GM18502 (cell line): ENCODE measurements at regions not wholly inside any gene's neighbourhood (a gene's known extent, or its start where the extent isn't known, plus 50 kb on each side); places are given as distances from the start of the nearest gene placed in this dataset.
"Not testable (repeated sequence)": the region's sequence is repeated elsewhere in the genome, so short reads cannot be mapped to it uniquely, and the experiment has no call there.

Experiments
- ATAC-seq: cut with Tn5 transposase; IDR thresholded peaks from one replicate; pipeline ENCODE4 v1.9.1; 2021; ENCODE audit warnings: mild to moderate bottlenecking; ENCODE audit not compliant: unreplicated experiment, poor library complexity

DNA sequence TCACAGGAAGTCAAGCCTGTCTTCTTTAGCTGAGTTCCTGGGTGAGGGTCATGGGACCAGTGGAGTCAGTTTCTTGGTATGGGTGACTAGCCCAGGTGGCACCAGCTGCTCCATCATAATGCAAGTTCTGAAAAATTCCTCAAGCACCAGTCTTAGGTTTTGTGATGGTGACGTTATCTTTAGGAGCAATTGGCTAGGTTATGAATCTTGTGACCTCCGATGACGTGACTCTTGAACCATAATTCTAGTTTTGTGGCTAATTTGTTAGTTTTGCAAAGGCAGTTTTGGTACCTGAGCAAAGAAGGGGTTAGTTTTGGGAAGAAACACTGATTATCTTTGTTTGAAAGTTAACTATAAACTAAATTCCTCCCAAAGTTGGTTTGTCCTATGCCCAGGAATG is 608.4 kb downstream of the VGLL3 start:
- ATAC-seq, result no peak

DNA sequence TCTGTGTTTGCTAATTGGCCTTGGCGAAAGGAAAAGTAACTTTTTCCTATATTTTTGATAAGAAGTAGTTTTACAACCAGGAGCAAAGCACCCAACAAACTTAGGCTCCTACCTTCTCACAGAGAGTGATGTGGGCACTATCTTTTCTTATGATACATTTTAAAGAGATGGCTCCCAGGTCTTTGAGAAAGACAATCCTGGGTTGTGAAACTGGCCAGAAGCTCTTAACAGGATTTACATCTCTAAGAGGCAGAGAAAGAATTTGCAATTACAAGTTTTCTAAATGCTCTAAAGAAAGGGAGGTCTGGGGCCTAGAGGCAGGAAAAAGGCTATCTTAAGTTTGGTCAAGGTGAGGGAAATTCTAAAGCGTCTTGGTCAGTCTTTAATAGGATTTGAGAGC is 609.7 kb downstream of the VGLL3 start:
- ATAC-seq, result no peak

DNA sequence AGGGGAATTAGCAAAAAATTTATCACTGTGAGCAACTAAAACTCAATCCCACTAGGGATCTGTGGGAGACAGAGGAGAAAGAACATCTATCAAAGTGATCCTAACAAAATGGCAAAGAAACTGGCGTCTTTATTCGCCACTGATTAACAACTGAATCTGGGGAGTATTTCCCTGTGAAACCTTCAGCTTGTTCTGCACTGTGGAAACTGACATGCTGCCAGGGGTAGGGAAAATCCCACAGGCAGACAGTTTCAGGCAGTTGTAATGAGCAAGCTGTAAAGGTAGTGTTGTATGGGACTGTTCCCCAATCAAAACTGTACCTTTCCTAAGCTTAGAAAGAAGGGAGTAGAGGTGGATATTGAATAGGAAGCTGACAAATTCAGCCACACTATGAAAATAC is 611.7 kb downstream of the VGLL3 start:
- no peak for ATAC-seq

DNA sequence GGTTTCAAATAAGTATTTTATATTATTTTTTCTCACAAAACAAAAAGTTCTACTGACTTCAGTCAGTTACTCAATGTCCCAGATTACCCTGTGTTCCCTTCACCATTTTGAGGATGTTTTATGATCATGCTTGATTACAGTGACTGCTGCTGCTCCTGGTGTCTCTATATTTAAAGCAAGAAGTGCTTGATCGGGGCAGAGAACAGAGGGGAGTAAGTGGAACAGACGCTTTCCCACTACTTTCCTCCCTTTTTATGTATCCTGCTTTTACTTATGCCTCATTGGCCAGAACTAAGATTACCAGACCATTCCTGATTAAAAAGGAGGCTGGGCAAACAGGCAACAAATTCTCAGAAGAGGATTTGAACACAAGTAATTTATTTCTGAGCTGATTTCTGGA is 612.1 kb downstream of the VGLL3 start:
- ATAC-seq, result no peak

DNA sequence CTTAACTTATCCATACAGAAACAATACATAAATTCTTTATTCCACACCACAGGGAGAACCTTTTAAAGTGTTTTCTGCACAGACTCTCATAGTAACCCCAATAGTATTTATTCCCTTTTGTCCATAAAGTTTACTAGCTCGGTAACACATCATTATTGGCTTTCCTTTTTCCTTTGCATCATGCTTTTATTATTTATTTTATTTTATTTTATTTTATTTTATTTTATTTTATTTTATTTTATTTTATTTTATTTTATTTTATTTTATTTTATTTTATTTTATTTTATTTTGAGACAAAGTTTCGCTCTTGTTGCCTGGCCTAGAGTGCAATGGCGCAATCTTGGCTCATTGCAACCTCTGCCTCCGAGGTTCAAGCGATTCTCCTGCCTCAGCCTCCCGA is 655.4 kb downstream of the VGLL3 start:
- ATAC-seq, result not testable (repeated sequence)

DNA sequence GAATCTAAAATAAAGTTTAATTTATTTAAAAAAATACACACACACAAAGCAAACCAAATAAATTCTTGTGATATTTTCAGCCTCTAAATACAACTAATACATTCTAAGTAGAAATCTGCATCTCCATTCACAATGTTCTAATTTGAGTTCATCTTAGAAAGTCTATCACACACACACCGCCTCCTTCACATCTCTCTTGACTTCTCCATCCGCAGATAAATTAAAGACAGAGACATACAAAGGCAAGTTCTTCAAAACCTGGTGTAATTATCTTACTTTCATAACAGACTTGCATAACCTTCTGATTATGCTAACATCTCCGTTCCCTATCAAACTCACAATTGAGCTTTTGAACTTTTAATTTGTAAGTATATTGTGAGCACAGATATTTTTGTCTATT is 657.3 kb downstream of the VGLL3 start:
- ATAC-seq, result no peak

DNA sequence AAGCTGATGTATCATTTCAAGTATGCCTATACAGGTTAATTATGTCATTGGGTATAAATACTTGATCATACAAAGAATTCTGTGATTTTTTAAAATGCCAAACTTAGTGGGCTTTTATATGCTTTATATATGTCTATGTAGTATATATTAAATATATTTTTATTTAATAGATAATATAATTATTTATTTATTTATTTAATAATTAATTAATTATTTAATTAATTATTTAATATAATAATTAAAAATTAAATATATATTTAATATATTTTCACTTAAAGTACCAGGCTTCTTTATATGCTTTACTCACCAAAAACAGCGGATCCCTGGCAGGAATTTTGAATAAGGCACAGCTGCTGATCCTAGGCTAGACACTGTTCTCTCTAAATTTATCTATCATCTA is 687.0 kb downstream of the VGLL3 start:
- ATAC-seq, result no peak

DNA sequence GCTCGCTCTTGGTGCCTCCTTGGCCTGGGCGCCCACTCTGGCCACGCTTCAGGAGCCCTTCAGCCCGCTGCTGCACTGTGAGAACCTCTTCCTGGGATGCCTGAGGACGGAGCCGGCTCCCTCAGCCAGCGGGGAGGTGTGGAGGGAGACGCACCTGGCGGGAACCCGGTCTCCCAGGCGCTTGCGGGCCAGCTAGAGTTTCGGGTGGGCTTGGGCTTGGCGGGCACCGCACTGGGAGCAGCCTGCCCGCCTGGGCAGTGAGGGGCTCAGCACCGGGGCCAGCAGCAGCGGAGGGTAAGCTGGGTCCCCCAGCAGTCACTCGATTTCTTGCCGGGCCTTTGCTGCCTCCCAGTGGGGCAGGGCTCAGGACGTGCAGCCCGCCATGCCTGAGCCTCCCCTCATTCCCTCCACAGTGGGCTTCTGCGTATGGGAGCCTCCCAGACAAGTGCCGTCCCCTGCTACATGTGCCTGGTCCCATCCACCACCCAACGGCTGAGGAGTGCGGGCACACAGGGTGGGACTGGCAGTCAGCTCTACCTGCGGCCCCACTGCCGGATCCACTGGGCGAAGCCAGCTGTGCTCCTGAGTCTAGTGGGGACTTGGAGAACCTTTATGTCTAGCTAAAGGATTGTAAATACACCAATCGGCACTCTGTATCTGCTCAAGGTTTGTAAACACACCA is 708.7 kb downstream of the VGLL3 start:
- ATAC-seq, result no peak

DNA sequence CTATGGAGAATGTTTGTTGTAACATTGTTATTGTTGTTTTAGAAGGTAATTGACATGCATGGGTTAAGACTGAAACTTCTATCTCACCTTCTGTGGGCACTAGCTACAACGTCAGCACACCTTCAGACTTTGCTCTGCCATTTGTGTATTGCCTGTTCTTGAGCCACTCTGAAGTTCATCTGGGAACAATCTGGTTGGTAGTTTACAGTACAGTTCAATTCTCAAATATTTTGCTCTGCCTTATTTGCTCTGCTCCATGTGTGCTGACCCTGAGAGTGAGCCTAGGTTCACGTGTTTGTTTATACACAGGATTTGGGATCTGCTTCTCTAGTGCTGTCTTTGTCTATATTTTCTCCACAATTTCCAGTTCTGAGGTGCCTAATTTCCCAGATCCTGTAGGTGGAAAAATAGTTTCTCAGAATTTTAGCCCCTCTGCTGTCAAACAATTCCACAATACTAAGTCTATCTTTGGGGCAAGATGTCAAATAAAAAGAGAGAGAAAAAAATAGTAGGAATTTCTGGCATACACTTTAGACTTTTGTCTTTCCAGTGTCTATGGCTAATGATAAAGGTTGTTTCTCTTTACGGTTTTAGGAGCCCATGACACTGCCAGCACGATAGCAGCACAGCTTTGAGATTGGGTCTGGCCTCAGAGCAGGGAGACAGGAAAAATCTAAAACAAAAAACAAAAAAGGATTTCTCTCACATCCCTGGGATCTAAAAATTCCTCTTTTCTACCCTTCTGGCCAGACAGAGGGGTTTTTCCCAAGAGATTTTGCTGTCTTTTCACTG is 721.4 kb downstream of the VGLL3 start:
- ATAC-seq, result no peak

DNA sequence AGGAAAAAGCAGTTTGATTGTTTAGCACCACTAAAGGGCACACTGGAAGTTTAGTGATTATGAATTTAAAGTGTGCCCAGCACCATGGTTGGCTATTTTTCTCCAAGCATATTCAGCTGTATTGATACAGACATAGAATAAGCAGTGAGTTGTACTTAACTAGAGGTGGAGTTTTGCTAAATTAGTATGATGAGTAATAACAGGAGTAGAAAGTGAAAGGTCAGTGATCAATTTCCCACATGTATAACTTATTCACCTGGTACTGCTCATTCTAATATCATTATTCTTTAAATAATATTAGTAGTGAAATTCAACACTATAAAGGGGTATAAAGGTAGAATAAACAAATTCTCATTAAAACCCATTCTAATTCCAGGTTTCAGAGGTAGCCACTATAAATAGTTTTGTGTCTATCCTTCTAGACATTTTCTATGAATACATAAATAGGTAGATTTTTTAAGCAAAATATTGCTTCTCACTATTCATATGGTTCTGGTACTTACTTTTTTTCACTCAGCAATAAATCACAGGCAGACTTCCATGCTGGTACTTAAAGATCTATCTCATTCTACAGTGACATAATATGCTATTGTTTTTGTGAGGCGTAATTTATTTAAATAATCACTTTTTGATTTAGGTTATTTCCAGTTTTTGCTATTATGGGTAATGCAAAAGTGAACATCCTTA is 732.9 kb downstream of the VGLL3 start:
- peak; percentile 81 for ATAC-seq

DNA sequence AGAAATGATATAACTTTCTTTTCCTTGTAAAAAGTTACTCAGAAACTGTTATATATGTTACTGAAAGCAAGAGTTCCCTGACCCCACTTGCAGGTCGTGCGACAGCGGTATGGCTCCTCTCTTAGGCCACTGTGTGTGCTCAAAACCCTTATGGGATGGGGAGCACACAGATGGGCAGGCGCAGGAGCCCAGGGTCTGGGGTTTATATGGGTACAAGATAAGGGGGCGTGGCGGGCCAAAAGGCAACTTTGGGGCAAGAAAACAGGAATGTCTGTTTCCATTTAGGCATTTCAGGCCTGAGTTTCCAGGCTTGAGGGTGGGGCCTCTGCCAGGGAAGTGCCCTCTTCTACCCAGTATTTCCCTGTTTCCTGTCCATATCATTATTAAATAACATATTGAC is 736.5 kb downstream of the VGLL3 start:
- ATAC-seq, result no peak

DNA sequence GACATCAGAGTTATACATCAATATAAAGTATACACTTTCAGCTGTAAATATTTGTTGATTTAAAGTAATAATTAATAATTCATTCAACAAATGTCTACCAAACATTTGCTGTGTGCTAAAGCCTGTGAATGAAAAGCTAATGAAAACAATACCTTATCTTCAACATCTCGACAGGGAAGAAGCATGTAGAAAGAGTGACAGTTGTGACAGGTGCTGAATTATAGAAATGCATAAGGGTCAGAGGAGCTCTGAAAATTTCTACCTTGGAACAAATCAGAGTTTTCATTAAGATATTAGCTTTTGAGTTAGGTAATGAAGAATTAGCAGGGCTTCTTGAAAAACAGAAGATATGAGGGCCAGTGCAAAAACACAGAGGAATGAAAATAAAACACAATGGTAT is 739.2 kb downstream of the VGLL3 start:
- no peak for ATAC-seq

DNA sequence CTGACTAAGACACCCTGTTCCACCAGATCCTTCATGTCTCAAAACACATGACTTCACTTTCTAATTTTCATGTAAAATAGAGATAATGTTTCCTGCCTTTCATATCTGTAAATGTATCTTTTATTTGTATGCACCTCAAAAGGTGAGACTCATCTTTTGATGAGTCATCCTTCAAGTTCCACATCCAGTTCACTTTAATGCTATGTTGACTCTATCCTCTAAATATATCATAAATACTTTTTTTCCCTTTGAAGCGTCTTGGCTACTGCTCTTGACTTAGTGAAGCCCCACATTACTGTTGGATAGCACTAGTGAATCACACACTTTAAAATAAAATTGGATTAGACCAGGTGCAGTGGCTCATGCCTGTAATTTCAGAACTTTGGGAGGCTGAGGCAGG is 741.1 kb downstream of the VGLL3 start:
- no peak for ATAC-seq

DNA sequence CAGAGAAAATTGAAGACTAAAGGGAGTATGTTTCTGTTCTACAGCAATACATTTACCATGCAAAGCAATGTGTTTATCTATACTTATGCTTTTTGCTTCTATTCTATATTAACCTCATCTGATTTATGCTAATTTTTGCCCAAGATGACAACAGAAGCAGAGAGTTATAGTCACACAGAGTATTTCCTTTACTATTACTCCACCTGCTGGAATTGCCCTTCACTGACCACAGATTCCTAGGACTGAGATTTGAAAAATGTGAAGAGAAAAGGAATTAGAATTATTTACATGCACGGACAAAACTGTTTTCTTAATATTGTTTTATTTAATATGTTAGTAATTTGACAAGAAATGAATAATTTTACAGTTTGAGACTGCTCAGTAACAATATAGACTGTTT is 745.6 kb downstream of the VGLL3 start:
- no peak for ATAC-seq

DNA sequence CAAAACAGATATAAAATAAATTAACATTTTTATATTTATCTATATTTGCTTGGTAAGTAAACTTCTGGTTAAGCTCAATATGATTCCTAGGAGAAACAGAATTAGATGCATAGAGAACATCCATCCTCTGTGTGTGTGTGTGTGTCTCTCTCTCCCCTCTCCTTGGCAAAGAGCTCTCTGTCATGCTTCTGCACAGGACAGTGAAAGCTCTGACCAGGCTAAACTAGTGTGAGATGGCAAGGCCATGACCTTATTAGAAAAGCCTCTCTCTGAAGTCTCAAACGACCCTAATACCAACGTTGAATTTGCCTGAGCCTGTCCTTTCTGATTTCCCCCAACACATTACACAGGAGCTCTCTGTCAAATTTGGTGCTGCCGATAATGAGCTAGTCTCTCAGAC is 746.0 kb downstream of the VGLL3 start:
- no peak for ATAC-seq

DNA sequence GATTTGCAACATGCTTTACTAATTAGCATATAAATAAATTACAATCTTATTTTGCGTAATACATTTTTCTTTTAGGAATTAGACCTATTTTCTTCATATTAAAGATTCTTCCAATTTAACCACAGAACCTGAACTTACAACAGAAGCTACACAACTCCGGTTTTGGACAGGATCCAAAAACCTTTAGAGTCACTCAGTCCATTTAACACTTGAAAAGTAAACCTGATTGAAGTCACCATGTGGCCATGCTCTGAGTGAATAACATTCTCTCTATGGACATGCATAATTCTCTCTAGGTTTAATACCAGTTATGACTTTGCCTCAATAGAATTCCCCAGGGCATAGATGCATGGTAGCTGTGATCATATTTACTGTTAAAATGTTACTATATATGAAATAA is 751.0 kb downstream of the VGLL3 start:
- ATAC-seq, result no peak

DNA sequence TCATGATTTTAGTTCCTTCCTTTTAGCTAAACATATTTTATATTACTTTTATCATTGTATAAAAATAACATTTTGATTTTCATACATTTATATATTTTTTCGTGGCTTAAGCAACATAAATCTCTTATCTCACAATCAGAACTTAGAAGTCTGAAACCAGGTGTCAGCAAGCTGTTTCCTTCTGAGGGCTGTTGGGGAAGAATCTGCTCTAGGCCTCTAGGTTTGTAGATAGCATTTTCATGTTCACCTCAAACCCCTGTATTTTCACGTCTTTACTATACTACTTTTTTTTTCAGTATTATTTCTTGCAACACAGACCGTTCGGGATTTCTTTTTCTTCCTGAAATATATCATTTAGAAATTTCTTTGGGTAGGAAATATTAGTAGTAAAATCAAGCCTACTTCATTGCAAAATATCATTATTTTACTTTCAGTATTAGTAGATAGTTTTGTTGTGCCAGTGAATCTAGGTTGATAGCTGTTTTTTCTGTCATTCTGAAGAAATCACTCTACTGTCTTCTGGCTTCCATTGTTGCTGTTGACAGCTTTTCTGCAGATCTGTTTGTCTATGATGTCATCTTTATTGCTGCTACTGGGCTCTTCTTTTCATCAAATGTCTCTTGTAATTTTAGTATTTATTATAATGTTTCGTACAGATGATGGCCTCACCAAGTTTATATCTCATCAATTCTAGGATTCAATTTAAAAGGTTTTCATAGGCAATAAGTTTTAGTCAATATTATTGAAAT is 756.3 kb downstream of the VGLL3 start:
- no peak for ATAC-seq

DNA sequence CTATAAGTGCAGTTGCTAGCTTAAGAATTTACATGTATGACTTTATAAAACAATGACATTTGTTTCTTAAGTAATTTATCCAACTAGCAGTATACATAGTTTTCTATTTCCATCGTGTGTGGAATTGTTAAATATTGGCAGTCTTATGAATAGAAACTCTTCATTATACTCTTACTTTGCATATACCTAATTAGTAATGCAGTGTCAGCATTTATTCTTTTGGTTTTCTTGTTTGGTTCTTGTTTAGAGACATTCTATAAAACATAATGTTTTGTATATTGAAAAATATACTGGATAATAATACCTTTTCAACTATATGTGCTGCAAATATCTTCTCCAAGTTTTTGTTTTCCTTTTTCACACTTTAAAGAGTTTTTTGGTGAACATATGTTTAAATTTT is 760.2 kb downstream of the VGLL3 start:
- ATAC-seq, result no peak

DNA sequence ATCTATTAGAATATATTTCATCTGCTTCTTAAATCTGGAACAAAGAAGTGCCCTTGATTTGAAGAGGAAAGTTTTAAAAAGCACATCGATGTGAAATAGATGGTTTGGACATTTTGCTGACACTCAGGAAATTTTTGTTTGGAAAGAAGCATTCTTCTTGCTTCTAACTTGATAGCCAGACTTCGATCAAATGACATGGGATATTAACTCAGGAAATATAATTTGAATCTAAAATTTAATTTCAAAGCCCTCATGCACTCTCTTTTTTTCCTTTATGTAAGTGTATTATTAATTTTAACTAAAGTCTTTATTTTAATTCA is 761.2 kb downstream of the VGLL3 start:
- ATAC-seq, result no peak

DNA sequence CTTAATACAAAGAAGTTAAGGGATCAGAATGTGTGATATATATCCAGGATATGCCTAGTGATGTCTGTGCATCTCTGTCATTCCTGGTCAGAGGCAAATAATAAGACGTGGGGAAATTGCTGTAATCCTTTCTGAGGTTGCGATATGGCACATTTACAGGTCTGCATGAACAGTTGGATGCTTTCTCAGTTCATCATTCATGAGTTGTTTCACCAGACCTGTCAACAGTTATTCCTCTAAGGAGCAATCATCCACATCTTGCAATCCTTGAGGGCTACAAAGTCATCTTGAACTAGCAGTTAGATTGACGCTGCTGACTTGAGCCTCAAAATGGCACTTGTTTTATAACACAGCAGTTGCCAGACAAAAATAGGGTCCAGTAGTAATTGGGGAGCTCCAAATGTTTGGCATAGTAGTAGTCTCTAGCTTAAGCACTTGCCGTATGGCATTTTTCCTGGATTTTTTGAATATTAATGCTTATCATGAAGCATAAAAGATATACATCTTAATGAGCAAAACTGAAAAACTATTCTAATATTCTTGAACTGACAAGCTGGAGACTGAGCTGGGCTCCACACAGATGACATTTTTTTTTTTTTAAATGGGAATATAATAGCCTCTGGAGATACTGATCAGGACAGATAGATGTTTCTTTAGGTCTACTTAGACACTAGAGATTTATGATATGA is 761.7 kb downstream of the VGLL3 start:
- ATAC-seq, result no peak
